ENCODE measurements at regions not wholly inside any gene's neighbourhood (a gene's known extent, or its start where the extent isn't known, plus 50 kb on each side); places are given as distances from the start of the nearest gene placed in this dataset.

GRCh38 chr2:8456151-8457091 is 225.4 kb upstream of the ID2 start:
- peak; percentile 18 for DNase-seq

DNA sequence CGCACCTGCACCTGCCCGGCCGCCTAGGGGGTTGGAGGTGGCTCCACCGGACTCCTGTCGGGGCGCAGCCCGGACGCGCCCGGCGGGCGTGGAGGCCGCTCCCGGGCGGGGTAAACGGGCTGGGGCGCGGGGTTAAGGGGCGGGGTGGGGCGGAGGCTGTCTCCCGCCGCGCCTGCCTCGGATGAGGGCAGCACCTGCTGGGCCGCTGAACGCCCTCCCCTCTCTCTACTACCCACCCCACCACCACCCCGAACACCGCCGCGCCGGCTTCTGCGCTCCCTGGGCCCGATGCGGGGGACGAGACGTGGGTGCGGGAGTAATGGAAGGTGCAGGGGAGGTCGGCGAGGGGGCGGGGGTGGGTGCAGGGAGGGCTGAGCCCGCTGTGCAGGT is 224.8 kb upstream of the ID2 start:
- DNase-seq = peak; percentile 82

GRCh38 chr2:8457699-8458502 is 224.0 kb upstream of the ID2 start:
- peak; percentile 88 for DNase-seq

- DNase-seq = no peak
Observed at GRCh38 chr2:8458503-8459459, 223.1 kb upstream of the ID2 start.

- no peak for DNase-seq
Observed at GRCh38 chr2:8459474-8459873, 222.4 kb upstream of the ID2 start.

- DNase-seq = no peak
Observed at GRCh38 chr2:8461341-8461740, 220.5 kb upstream of the ID2 start.

DNA sequence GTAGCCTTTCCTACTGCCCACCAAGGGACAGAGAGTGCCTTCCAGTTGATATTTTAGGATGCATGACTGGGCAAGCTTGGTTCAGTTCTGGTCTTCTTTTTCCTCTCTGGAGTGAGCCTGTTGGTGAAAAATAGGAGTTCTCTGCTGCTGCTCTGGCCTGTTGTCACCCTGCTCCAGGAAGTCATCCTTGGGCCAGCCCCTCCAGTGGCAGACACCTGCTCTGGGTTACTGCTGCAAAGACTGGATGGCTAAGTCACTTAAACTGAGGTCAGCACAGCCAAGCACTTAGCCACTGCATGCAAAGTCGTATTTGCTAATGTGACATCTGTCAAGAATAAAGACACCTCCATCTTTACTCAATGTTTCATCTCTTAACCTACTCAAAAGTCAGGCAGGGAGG is 219.6 kb upstream of the ID2 start:
- DNase-seq = peak; percentile 77

- DNase-seq = no peak
Observed at GRCh38 chr2:8462899-8463648, 218.8 kb upstream of the ID2 start.

- no peak for DNase-seq
Observed at GRCh38 chr2:8465560-8465959, 216.3 kb upstream of the ID2 start.

DNA sequence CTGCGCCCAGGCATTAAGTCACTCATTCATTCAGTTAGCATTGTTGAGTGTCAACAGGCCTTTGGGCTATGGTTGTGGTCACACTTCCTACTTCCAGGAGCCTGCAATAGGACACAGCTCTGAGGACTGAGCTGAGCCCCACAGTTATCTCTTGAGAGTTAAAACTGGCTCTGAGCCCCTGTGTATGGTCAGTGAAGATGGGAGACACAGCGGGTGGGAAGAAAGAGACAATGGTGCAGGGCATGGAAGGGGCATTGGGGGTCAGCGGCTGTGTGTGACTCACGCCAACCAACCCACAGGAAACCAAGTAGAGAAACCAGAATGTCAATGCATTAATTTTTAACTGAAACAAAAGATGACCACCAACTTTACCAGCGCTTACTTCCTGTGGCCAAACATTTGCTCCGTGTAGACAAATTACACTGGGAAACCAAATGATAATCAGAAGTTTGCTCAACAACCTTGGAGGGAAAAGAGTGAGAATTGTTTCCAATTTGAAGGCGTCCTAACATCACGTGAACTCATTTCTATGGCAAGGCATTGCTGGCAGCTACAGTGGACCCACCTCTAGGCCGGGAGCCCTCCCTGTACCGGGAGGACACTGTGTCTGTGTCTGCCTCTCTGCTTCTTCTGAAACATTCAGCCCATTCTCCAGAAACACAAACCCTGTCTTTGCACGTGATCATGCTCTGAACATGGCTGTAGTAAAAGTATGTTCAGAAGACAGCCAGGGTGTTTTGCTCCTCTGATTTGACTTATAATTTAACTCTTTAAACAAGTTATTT is 212.0 kb upstream of the ID2 start:
- no peak for DNase-seq

GRCh38 chr2:8472545-8473323 is 209.1 kb upstream of the ID2 start:
- no peak for DNase-seq

DNA sequence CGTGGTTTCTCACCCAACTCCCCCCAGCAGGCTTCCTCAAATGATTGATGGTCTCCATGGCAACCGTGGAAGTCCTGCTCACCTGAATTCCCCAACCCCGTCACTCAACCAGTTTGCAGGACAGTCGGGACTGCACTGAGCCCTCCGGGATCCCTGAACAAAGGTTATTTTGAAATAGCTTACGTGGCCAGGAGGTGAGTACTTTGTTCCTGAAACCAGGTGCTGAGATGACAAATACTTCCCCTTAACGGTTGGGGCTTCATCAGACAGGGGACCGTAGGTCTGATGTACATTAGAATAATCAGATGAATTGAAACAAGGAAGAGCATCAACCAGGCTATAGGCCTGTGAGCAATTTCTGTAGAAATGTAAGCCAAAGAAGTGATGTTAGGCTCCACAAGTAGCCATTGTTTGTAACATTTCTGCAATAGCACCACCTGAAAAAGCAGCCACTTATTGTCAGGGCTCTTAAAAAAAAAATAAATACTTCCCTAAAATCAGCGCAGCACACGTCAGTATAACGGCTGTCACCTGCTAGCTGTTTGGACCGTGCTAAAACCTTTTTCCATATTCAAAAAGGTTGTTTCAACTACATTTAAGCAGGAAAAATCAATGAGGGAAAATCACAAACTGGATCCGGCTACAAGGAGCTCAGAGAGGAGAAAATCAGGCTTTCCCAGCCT is 206.4 kb upstream of the ID2 start:
- DNase-seq = peak; percentile 94

- no peak for DNase-seq
Observed at GRCh38 chr2:8477552-8478470, 204.0 kb upstream of the ID2 start.

GRCh38 chr2:8478471-8478793 is 203.4 kb upstream of the ID2 start:
- no peak for DNase-seq

- DNase-seq = no peak
Observed at GRCh38 chr2:8479298-8479697, 202.6 kb upstream of the ID2 start.

- DNase-seq = no peak
Observed at GRCh38 chr2:8480915-8481314, 200.9 kb upstream of the ID2 start.

DNA sequence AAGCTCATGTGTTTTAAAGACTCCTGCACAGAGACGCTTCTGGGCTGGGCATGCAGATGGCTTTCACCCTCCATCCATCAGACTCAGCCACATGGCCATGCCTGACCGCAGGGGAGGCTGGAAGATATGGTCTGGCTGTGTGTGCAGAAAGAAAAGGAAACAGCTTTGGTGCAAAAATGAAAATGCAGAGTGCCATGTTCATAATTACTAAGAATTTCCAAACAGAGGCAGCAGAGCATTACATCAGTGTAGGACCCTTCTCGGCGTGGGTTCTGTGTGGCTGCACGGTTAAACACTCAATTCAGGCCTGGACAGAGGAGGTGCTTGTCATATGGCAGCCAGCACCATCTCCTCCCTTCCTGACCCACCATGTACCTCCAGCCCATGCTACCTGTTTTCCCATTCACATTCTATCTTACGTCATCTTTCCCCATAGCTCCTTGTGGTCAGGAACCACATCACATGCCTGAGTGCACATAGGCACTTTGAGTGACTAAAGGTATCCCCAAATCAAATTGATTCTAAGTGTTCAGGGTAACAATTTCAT is 200.3 kb upstream of the ID2 start:
- no peak for DNase-seq

DNA sequence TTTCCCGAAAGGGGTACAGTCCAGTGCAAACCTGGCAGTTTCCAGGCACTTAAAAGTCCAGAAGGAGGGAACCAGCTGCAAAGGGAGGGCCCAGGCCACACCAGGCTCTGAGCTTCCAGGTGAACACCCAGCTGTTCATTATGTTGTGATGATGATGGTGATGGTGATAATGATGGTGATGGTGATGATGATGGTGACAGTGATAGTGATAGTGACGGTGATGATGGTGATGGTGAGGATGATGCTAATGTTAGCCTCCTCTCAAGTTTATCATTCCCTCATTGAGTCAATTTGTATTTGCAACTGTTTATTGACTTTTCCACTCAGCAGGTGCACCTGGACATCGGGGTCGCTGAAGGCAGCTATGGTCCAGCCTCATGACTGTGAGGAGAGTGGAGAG is 199.4 kb upstream of the ID2 start:
- DNase-seq = peak; percentile 16

Data from DMS53 (cell line).